NCI-H774 (cell line): ENCODE measurements at regions not wholly inside any gene's neighbourhood (a gene's known extent, or its start where the extent isn't known, plus 50 kb on each side); places are given as distances from the start of the nearest gene placed in this dataset.
A peak's percentile ranks its signal among the peaks of the same experiment; 100 is the strongest.

Source experiments
- DNase-seq: peaks from one replicate; lab custom pipeline; 2025; lab: John Stamatoyannopoulos, UW

DNA sequence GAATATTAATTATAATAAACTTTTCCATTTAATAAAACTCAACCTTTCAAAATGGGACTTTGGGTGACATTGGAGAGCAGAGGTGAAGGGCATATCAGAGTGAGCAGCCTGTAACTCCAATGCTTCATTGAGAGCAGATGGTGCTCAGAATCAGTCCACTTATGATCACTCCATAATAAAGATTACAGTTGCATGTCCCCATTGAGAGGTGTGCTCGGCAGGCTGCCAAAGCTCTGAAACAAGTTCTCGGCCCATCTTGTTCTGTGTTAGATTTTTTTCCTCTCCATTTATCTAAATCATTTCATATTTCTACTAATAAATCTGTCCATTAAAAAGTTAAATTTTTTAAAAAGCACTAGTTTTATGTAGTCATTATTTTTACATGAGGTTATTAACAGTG is 1786.4 kb upstream of the WWC1 start:
- peak; percentile 59 for DNase-seq

DNA sequence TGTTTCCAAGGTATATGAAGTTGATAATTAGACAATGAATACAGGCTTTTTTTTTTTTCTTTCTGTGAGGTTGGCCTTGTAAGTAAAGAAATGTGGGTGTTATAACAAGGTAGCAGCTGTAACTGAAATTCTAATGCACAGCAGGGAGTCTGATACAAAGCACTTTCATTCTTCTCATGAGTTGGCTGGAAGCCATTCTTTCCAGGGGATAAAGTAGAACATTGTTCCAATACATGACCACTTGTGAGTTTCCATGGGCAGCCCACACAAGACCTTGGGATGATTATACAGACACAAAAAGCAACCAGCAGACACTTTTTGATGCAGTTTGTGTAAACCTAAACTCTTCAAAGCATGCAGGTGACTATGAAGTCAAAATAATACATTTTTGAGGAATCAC is 1785.9 kb upstream of the WWC1 start:
- peak; percentile 77 for DNase-seq

DNA sequence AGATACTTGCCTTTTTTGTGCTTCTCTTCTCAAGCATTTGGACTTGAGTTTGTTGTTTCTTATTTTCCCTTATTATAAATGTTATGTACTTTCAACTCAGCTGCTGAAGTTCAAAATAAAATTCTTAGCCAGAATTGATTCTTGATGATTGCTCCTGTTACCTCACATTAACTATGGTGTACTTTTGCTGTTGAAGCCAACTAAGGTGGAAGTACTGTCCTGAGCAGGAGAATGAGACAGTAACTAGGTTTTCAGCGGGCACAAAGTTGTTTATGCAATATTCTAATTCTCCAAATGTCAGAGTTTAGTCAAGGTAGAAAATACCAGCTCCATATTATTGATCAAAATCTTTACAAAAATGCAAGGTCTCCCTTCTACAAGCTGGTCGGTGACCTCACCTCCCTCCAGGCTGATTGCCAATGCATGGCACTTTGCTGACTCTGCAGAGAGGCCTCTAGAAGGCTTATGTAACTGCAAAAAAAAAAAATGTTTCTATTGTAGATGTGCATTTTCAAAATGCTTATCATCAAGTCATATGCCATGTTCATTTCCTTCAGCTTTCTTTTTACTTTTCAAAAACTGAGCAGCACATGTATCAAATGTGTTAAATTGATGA is 1783.5 kb upstream of the WWC1 start:
- DNase-seq: no peak

DNA sequence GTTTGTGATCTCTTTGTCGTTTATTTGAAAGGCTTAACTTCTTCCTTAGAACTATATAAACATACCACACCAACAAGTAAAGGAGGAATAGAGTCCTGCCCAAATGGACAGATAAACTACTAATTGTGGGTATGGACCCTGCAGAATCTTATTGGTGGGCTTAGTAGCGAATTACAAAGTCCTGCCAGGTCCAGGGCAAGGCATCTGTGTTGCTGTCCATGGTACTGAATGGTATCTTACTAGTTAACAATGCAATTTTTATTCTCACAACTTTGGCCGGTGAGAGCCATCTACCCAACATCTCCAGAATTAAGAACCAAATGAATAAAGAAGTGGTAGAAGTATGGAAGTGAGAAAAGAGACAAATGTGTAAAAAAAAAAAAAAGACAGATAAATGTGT is 1782.4 kb upstream of the WWC1 start:
- no peak for DNase-seq

DNA sequence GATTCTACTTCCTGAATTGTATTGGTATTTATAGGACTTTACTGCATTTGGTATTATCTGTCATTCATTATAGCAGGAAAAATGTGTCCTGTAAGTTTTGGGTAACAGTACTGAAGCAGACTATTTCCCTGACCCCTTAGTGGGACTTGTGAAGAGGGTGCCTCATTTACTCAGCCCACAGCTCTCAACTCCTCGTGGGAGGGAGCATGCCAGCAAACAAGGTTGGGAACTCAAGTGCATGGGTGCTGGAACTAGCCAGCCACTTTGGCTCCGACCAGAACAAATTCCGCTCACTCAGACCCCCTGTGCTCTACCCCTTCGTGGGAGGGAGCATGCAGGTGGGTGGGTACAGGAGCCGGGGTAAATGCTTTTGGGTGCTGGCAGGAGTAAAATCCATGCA is 1773.5 kb upstream of the WWC1 start:
- DNase-seq: no peak

DNA sequence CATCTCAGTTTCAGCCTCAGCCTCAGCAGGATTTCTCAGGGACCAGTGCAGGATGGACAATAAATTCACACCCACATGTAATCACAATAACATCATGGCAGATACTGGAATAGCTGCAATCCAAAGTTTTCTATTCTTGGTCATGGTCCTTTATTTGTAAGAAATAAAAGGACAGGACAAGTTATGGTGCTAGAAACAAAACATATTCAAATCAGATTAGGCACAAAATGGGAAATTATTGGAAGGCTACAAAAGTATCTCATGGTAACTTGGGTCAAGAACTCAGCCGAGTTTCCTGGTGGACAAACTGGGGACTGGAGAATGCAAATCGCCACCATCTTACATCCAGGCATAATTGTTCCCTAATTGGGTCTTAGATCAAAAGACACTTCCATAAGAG is 1768.2 kb upstream of the WWC1 start:
- DNase-seq: no peak

DNA sequence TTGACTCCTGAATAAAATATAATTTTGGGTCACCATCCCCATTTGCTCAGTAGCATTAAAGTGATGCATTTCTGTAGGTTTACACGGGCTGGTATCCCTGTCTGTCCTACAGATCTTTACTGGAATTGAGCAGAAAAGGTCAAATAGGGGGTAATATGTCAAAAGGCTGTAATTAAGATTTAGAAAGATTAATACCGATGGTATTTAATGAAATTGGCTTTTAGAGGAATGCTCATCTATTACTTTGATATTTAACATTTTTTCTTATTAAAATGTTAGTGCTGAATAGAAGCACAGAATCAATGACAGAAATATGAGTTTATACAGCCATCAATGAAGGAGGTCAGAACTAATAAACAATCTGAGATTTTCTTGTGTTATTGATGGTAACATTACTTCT is 1762.2 kb upstream of the WWC1 start:
- no peak for DNase-seq

DNA sequence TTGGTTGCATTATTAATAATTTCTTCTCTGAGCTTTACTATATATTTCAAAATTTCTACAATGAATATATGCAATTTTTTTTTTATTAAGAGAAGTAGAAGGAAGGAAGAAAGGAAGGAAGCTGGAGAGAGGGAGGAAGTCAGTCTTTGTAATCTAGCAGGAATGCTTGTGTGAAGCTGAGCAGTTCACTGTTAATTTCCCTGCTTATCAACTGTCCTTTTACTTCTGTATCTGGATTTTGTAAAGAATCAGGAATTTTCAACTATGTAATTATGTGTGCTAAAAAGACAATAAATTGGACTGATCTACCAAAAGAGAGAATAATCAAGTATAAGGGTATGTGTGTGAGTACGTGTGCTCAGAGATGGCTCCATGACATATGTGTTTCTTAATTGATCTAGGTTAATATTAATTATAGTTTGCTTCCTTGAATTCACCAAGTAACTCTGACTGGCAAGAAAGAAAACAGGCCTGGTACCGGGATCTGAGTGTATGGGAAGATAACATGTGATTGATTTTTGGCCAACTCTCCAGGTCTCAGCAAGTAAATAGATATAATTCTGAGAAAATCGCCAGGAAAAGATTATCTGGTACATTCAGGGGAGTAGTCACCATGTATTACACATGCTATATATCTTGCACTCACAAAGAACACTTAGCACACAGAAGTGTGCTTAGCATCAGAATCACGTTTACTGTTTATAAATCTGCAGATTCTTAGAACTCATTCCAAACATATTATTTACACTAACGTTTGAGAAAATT is 1758.8 kb upstream of the WWC1 start:
- DNase-seq: no peak

DNA sequence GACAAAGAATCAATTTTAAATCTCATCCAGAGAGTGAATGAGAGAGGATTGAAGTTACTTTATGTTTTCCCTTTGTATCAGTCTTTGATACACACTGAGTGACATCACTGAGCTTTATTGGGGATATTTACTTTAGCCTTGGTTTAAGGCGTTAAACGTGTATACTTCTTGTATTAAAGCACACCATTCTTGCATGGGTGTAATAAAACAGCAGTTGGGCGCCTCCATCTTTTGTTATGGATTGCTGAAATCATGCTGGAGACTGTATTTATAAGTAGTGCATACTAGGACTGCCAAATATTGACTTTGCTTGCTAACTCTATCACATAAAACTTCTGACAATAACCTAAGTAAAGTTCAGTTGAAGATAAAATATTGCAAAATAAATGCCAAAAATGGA is 1755.8 kb upstream of the WWC1 start:
- DNase-seq: peak; percentile 54

DNA sequence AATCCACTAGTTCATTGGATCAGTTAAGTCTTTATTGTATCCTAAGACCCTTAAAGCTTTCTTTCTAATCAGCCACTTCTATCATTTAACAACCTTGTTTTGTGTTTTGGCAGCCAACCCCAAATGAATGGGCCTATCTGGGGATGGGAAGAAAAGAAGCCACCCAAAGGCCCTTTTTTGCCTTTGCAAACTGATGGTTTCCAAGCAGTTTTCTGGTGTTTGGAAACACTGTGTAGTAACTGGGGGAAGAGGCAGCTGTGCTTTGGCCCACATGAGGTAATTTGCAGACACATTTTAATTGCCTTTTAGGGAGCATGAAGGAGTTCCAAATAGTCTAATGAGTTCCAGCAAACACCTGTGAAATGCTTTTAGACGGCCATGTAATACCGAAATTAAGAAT is 1751.3 kb upstream of the WWC1 start:
- DNase-seq: no peak

DNA sequence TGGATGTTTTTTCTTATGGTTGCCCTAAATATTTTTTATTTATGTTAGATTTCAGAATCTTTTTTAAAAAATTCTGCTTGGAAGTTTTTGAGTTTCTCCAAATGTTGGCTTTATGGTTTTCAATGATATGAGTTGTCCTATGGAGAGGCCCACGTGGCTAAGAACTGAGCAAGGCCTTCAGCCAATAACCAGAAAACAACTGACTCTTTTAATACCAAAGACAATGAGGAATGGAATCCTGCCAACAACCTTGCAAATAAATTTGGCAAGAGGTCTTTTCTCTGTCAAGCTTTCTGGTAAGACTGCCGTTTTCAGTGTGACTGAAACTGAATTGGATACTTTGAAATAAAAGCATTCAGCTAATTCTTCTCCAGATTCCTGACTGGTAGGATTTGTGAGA is 1740.1 kb upstream of the WWC1 start:
- DNase-seq: no peak

DNA sequence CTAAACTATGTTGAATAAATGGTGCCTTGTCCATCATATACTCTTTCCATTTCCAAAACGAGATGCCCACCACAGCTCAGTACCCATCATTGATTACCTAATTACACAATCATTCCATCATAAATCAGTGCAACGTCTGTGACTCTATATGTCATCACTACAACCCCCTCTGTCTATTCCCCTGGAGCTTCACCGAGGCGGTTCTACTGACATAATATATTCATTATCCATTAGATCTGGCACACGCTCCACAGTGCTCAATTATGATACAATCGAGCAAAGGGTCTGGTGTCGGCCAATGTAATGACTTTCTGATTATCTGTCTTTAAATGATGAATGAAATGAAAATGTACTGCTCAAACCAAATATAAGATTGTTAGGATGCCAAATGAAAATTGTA is 1737.7 kb upstream of the WWC1 start:
- DNase-seq: no peak

DNA sequence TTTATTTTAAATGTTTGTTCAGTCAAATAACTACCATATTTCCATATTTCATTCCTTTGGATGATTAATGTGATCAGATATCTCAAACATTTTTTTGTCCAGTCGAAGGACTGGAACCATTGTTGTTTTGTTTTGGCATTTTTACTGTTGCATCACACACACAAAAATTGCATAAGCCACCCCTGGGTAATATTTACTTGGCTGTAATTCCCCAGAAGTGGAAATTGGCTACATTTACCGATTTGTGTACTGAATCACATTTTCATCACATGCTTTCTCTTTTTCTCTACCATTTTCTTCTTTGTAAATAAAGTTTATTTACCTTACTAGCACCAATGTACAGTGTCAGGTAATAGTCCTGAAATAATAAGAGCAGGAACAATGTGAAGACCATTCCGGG is 1729.7 kb upstream of the WWC1 start:
- no peak for DNase-seq

DNA sequence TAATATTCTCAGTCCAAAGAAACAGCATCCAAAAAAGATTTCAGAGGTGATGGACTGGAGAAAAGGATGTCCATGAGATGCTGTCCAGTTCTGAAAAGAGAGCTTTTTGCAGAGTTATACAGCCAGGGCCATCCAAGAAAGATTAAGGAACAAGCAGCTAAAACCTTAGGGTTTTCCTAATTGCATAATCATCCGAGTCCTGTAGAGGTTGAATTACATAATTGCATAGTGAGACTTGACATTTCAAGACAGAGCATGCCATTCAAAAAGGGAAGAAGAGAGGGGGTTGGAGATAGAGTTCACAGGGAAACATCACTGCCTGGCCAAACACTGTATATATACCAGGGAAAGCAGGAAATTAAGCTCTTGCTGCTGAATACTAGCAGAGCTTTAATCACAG is 1729.2 kb upstream of the WWC1 start:
- no peak for DNase-seq

DNA sequence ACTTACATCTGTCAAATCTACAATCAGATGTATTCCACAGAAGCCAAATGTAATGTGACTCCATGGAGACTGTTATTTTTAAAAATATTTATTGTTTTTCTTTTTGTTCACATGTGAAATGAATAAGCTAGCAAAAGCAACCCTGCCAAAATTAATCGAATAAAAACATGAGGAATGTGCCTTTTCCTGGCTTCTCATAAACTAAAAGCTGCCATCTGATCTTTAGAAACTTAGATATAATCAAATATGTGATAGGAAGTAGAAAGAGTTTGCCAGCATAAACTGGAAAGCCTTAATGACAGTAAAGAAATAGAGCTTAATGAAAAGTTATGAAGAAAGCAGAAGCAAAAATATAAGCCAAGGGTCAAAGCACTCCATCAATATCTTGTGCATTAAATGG is 1724.7 kb upstream of the WWC1 start:
- DNase-seq: no peak

DNA sequence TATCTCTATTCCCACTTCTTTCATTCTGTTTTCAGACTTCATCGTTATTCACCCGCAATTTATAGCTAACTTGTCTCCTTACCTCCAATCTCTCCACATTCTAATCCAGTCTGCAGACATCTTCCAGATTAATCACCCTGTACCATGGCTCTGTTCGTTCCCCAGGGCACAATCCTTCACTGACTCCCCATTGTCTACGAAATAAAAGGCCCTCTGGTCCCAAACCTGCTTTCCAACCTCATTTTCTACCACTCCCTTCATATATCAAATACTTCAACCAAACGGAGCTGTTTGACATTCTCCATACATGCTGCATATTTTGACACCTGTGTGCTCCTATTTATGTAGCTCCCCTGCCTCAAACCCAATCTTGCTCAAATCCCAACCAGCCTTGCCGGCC is 1720.6 kb upstream of the WWC1 start:
- no peak for DNase-seq

DNA sequence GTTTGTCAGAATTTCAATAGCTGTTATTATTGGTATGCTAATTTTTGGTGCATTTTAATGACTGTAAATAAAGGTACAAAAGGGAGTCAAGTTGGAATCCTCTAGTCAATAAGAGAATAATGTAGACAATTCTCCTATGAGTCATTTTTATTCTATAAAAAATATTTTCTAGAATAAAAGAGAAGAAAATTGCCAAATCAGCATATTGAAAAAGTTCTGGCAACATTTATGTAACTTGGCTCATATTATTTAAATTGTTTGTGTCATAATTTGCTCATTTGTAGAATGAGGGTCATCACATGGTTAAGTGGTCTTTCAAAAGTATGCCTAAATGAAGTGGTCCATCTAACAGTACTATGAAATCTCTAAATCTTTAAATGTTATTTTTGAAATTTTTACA is 1719.8 kb upstream of the WWC1 start:
- DNase-seq: no peak

DNA sequence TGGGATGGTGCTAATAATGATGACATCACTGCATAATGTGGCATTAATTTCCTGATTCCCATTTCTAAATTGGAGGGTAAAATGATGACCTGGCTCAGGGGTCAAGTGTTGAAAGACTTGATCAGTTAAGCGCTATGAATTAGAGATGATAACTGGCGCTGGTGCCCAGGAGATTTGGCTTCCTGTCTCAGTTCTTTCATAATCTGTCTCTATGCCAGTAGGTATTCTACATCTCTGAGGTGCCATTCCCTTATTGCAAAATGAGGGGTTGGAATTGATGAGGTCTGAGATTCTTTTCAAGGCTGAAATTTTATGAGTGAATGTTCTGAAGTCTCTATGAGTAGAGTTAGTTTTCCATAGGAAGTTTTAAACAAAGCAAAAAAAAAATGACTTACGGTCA is 1715.1 kb upstream of the WWC1 start:
- DNase-seq: no peak

DNA sequence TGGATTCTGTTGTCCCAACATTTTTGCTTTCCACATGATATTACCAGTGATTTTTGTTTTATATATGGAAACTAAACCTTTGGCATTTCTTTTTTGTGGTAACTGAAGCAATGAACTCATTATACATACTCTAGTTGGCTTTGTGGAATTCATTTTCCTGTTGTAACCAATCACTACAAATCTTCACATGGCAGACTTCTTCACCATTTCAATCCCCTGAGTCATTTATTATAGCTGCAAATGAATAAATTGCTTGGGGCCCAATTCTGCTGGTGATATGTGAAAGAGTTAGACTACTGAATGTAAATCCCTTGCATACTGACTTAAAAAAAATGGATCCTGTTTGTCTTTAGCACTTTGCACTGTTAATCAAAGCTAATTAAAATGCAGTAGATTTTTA is 1709.6 kb upstream of the WWC1 start:
- DNase-seq: no peak

DNA sequence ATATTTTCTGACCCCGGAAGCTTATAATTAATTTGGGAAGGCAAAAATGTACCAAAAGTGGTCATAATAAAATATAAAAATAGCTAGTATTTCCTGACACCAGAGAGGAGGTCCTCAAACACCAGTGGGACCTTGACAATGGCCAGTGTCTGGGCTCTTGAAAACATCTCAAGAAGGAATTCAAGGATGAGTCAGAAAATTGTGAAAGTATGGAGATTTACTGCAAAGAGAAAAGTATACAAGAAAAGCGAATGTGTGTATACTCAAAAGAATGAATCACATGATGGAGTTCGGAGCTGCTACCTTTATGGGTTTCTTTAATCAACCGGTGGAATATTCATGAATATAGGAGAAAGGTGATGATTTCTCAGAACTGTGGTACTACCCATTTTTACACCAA is 1709.0 kb upstream of the WWC1 start:
- DNase-seq: no peak

DNA sequence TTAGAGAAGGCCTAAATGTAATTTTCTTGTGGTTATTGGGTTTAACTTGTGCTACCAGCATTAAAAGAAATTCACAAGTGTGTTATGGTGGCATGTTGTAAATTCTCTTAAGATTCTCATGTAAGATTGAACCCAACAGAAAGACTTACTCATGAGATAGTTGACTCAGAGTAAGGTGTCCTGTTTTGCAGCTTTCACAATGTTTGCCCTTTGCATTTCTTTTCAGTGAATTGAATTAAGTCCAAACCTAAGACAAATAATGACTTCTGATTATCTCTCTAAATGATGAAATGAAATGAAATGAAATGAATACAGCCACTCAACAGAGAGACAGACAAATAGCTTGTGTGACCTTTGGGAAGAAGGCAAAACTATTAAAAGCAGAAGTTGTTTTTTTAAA is 1696.9 kb upstream of the WWC1 start:
- no peak for DNase-seq

DNA sequence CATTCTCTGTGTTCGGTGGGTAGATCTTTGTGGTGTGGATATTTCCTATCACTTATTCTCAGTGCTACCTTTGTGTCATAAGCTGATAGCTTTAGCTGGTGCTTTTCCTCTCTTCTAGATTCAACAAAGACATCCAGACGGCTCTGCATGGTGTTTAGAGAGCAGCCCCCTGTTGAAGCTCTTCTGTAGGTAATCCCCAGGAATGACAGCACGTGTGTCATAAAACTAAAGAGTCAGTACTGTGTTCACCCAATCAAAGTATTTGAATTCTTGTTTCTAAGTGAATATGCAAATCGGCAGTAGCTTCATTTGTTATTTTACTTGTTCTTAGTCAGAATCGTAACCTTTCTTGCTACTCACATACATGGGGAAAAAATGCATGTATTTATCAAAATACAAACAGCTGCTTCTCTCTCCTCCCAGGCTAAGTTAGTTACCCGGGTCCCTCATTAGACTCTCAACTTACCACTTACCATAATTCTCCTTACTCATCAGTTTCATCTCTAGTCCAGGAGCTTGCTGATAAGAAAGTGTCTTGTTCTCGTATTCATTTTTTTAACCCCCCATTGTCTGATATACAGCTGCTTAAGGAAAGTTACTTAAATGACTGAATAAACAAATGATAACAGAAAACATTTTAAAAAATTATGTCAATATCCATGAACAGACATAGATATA is 1696.0 kb upstream of the WWC1 start:
- DNase-seq: no peak

DNA sequence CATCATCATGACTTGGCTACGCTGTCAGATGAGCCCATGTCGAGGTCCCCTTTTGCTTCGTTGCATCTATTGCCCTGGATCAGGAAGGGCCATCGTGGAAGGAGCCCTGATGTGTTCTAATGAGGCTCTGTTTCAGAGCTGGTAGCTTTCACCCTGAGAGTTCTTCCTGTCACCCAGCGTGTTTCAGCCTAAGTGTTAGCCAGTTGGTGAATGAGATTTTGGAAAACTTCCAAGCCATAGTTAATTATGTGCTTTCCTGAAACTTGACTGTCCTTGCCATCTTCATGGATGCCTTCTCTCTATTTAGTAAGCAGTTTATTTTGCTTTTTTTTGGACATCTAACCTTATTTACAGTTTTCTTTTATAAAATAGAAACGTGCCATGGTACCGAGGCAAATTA is 1695.4 kb upstream of the WWC1 start:
- DNase-seq: no peak

DNA sequence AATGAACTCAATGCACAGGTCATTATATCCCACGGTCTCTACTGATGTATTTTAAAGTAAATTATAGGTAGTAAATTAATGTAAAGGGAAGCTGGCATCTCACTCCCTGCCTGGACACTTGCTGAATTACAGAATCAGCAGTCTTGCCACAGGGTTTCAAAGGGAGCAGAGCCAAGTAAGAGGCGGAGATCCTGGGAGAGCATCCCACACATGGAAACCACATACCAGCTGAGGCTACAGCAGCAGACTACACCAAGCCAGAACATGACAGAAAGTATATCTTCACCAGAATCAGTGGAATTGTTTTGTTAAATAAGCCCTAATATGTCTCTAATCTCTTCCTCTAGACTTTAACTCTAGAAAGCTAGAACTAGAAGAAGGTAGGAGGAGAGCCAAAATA is 1689.2 kb upstream of the WWC1 start:
- DNase-seq: no peak
